Hepatocyte (in vitro differentiated cells): ENCODE measurements at regions not wholly inside any gene's neighbourhood (a gene's known extent, or its start where the extent isn't known, plus 50 kb on each side); places are given as distances from the start of the nearest gene placed in this dataset.

Source experiments
- EZH2 ChIP-seq: fragments of 200-600 bp; sonication (generic); IDR thresholded peaks from 2 replicates; pipeline ENCODE4 v1.6.1; 2016; ENCODE audit warnings: antibody characterized with exemption, mild to moderate bottlenecking, borderline replicate concordance
- TF ChIP-seq, protein P1 (sequence below): fragments of 200-600 bp; sonication (generic); IDR thresholded peaks from 2 replicates; pipeline ENCODE4 v1.5.1; 2016; ENCODE audit warnings: antibody characterized with exemption, mild to moderate bottlenecking; ENCODE audit not compliant: poor library complexity

- TF ChIP-seq EZH2, result no peak
- TF ChIP-seq, protein P1, sequence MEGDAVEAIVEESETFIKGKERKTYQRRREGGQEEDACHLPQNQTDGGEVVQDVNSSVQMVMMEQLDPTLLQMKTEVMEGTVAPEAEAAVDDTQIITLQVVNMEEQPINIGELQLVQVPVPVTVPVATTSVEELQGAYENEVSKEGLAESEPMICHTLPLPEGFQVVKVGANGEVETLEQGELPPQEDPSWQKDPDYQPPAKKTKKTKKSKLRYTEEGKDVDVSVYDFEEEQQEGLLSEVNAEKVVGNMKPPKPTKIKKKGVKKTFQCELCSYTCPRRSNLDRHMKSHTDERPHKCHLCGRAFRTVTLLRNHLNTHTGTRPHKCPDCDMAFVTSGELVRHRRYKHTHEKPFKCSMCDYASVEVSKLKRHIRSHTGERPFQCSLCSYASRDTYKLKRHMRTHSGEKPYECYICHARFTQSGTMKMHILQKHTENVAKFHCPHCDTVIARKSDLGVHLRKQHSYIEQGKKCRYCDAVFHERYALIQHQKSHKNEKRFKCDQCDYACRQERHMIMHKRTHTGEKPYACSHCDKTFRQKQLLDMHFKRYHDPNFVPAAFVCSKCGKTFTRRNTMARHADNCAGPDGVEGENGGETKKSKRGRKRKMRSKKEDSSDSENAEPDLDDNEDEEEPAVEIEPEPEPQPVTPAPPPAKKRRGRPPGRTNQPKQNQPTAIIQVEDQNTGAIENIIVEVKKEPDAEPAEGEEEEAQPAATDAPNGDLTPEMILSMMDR, result no peak
Observed at GRCh38 chr22:34035209-34035608, 114.9 kb upstream of the LARGE1 start.
